ENCODE measurements at regions not wholly inside any gene's neighbourhood (a gene's known extent, or its start where the extent isn't known, plus 50 kb on each side); places are given as distances from the start of the nearest gene placed in this dataset.
"Not testable (repeated sequence)": the region's sequence is repeated elsewhere in the genome, so short reads cannot be mapped to it uniquely, and the experiment has no call there.

DNA sequence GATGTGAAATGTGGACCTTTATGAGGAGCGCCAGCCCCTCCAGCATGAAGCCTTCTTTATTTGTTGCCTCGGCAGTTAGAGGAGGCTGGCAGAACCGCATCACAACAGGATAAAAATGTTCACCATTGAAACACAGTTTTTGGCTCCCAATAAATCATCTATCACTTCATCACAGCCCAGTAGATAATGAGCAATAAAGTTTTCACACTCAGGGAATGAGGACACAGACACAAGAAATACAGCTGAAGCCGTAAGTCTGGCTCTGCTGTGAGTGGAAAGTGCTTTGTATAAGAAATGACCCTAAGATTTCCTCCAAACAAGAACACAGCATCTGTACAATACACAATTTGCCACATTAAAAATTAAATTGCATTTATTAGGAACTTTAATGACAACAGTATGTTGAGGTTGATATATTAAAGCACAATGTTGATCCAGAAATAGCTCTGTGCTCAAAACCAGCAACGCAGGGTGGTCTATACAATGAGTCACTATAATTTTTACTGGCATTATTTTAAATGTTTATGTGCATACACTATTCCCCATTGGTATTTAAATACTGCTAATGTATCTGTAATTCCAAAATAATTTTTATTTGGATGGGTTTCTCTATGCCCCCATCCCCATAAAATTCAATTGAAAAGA, 301.8 kb upstream of the MGMT start:
- DNase-seq = no peak

GRCh38 chr10:129165770-129166169, 301.3 kb upstream of the MGMT start:
- no peak for DNase-seq

DNA sequence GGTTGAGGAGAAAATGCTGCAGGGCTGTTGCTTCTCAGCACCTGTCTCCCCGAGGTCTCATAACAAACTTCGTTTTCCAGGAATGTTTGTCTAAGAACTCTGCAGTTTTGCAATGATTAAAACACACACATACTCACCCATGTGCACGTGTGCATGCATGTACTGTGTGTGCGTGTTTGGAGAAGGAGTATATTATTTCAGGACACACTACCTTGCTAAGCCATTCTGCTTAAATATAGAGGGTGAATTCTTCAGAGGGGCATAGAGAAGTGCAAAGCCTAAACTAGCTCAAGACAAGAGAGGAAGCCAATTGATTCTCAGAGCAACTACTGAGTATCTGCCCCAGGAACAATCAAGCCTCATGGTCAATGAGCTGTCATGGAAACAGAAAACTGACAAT, 298.4 kb upstream of the MGMT start:
- DNase-seq = no peak

DNA sequence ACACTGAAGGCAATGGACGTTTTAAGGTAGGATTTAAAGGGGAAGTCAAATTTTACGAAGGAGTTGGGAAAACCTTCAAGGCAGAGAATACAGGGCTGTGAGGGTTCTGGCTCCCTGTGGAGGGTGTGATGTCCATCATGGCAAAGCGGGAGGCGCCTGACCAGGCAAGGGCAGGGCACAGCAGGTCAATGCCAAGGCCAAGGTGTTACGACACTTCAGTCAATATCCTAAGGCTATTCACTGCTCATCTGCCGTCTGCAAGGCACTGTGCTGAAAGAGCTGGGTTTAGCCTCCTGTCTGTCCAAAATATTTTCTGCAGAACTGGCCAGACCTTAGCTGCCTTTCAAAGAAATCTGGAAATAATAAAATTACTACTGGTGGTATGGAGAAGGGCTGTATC, 297.9 kb upstream of the MGMT start:
- DNase-seq = no peak

- DNase-seq = no peak
Observed at GRCh38 chr10:129170812-129171211, 296.2 kb upstream of the MGMT start.

DNA sequence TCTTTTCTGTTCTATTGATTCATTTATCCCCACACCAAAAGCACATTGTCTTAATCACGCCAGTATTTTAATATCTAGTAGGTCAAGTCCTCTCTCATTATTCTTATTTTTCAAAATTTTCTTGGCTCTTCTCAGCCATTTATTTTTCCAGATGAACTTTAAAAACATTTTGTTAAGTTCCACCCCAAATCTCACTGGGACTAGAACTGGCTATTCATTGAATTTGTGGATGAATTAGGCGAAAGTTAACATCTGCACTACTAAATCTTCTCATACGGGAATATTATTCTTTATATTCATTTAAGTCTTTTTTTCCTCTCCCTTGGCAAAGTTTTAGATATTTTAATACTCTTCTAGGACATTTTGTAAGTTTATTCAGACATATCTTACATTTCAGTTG, 295.2 kb upstream of the MGMT start:
- no peak for DNase-seq

- DNase-seq = no peak
Observed at GRCh38 chr10:129174232-129175014, 292.6 kb upstream of the MGMT start.

DNA sequence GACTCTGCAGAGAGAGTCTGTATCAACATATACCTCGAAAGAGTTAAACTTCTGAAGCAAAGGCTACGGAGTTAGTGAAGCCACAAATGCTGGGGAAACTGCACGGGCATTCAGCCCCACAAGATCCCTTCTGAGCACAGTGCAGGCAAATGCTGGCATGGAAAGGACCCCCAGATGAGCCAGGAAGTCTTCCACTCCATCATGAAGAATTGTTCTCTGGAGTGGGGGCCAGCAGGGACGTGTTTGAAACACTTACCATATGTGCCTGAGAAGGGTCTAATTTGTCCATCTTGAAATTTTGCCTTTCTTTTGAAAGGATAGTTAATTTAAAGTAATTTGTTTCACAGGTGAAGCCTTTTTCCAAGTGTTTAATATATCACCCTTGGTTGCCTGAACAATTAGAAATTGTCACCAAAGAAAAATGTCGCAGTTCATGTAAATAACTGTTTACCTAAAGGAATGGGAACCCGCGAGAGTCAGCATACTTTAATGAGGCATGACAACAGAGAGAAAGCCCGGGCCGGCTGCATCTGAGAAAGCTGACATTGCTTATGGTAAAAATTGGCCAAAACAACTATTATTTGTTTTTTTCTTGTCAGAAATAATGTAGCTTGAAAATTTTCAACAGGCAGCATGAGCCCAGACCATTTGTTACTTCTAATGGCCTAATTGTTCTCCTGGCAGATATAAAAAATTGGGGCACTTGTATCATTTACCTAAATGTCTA, 287.6 kb upstream of the MGMT start:
- DNase-seq = no peak

GRCh38 chr10:129179972-129180678, 286.9 kb upstream of the MGMT start:
- DNase-seq = no peak

DNA sequence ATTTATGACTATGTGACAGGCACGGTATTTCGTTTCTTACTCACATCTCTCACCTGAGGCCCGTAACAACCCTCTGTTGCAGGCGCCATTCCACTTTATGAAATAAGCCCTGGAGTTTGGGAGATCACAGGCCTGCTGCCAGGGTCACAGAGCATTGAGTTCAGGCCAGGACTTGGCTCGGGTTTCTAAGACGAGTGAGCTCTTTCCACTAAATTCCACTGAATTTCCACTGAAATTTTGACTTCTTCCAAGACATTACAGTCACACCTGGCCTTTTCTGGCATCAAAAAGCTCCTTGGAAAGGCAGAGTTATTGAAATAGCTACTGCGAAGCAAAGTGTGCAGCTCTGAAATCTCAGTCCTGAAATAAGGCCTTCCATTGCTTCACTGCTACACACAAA, 282.8 kb upstream of the MGMT start:
- DNase-seq = no peak

- no peak for DNase-seq
Observed at GRCh38 chr10:129187331-129187730, 279.7 kb upstream of the MGMT start.

- no peak for DNase-seq
Observed at GRCh38 chr10:129191797-129192196, 275.2 kb upstream of the MGMT start.

DNA sequence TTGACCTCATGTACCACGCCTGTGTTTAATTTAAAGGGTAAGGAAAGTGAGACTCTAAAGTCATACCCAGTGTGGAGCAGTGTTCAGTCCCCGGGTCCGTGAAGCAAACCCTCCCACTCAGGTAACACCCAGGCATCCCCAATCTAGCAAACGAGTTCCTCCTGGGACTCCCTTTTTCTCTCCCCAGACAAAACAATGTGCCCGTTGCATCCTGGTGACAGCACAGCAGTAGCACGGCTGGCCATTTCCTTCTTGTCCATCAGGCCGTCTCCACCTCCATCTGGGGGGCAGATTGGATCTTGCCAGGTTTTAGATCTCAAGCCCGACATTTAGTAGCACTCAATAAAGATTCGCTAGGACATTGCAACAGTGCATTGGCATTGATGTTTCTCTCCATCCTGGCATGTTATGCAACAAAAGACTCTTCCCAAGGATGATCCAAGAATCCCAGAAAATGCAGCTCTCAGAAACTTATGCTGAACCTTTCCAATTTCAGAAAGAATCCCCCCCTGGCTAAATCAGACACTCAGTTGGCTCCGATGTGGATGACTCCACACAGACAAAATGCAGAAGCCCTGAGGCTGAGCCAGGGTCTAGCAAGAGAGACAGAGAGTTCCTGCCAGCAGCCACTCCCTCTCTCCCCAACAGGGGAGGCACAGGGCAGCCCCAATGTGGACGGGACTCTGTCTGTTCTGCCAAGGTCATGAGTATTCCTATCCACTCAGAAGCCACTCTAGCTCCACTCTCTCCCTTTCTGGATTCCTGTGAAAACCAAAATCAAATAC, 274.5 kb upstream of the MGMT start:
- no peak for DNase-seq

GRCh38 chr10:129193148-129193547, 273.9 kb upstream of the MGMT start:
- peak in 1 of 2 donors; percentile 8 for DNase-seq

DNA sequence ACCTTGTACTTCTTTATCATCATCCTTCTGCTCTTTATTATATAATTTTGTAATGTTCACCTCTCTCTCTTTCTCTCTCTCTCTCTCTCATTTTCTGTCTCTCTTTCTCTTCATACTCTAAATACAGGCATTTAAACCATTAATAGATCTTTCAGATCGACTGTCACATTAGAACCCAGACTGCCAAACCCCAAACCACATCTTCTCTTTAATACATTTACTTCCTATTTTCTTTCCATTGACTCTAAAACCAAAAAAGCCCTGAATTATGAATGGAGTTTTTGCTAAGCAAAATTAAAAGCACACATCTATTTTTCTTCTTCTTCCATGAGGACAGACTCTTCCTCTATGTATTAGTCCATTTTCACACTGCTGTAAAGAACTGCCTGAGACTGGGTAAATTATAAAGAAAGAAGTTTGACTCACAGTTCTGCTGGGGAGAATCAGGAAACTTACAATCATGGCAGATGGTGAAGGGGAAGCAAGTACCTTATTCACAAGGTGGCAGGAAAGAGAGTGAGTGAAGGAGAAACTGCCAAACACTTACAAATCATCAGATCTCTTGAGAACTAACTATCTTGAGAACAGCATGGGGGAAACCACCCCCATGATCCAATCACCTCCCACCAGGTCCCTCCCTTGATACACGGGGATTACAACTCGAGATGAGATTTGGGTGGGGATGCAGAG, 272.7 kb upstream of the MGMT start:
- no peak for DNase-seq

- no peak for DNase-seq
Observed at GRCh38 chr10:129199826-129200225, 267.2 kb upstream of the MGMT start.

DNA sequence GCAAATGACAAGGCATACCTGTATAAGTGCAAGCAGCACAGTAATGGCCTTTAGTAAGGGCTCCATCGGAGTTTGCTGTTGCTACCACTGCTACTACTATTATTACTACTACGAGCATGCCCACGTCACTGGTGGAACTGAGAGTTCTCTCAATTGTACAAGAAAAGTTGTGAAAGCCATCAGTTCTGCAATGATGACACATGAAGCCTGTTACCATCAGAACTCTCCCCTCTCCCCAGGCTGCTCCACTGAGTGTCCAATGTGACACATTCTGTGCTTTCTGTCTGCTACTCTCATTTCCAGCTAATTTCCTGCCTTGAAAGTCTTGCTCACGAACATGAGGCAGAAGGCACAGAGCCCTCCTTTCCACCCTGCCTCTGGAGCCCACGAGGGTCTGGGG, 263.2 kb upstream of the MGMT start:
- no peak for DNase-seq

DNA sequence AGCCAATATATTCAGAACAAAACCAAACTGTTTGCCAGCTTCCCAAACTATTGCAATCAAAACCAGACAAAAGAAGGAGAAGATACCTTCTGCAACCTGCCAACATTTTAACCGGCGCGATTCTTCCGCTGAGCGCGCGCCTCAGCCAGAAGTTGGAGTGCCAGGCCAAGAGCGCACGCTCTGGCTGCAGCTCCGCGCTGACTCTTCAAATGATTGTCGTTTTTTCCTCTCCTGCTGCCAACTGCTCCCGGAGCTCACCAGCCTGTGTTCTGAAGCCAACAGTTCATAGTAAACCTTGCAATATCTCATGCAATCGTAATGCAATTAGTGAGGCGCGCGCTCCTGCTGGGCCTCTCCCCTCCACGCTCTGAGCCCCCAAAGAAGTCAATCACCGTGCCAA, 259.7 kb upstream of the MGMT start:
- no peak for DNase-seq

DNA sequence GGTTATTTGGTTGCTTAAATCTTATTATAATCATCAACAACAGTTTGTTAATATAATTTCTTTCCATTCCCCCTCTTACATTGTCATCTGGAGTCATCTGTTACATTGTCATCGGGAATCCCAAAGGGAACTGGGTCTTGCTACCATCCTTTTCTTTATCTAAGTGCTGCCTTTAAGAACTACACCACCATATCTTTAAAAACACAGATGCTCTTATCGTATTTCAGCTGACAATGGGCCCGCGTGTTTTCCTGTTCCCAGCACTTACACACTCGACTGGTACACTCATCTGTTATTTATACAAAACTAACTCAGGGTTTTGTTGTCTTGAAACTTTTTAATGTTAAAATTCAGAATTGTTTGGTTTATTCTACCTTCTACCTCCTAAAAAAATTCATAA, 256.2 kb upstream of the MGMT start:
- no peak for DNase-seq

DNA sequence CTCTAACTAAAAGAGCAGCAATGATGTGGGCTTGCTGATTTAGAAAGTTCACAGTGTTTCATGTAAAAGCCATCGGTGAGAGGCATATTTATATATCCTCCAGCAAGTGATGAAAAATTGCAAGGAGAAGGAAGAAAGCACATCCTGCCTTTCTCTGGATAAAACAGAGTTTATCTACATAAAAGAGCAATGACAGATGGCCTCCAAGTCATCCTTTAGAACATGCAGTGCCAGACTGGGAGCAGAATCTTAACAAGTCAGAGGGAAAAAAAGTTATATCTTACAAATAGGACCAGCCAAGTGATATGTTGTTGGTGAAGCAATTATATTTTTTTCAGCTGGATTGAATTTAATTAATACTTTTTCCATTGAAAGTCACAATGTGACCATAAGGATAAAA, 253.8 kb upstream of the MGMT start:
- no peak for DNase-seq

DNA sequence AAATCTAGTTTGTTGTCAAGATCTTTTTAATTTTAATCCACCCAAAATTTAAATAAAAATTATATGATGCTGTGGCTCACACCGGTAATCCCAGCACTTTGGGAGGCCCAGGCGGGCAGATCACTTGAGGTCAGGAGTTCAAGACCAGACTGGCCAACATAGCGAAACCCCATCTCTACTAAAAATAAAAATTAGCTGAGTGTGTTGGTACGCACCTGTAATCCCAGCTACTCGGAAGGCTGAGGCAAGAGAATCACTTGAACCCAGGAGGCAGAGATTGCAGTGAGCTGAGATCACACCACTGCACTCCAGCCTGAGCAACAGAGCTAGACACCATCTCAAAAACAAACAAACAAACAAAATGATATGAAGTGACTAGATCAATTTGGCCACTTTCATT, 253.0 kb upstream of the MGMT start:
- not testable (repeated sequence) for DNase-seq

- DNase-seq = no peak
Observed at GRCh38 chr10:129219364-129219763, 247.7 kb upstream of the MGMT start.
